ENCODE measurements at regions not wholly inside any gene's neighbourhood (a gene's known extent, or its start where the extent isn't known, plus 50 kb on each side); places are given as distances from the start of the nearest gene placed in this dataset.

DNA sequence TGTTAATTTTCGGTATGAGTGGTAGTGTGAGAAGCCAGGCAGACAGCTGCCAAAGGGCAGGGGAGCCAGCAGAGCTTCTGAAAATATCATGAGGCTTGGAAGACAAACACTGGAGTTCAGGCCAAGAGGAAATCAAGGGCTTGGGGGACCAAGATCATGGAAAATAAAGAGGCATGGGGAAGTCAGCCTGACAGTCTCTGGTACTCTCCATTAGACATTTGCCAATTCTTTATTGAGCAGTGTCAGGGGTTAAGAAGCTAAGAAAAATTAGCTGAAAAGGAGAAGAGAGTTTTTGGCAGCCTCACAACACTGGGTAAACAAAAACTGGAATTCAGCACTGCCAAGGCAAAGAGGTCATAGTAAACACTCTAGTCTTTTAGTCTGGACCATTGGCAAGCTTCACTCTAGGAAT lies 612.7 kb downstream of the EPHA4 start:
- Histone ChIP-seq H3K27ac (ENCODE audit: low read depth, low read length) (no peak overlapping the region), H4K20me1 (ENCODE audit: insufficient read depth, low read length) (no peaks in the 10 kb centered on the region), H3K27me3 (ENCODE audit: insufficient read depth, low read length) (no peaks in the 10 kb centered on the region), H2AFZ (ENCODE audit: low read length) (no peak overlapping the region), H3K36me3 (ENCODE audit: insufficient read depth, low read length) (no peaks in the 10 kb centered on the region), H3K4me1 (ENCODE audit: insufficient read depth, low read length) (no peaks in the 10 kb centered on the region), H3K79me2 (ENCODE audit: insufficient read depth, low read length) (no peaks in the 10 kb centered on the region), H3K9me3 (ENCODE audit: low read depth, low read length) (no peaks in the 10 kb centered on the region), H3K4me3 (ENCODE audit: insufficient read depth, low read length) (no peak overlapping the region), H3K4me2 (ENCODE audit: insufficient read depth, low read length) (no peak overlapping the region)
- DNase-seq (ENCODE audit: insufficient read length, low spot score, missing footprints) = no peak
- TF ChIP-seq, protein P1, sequence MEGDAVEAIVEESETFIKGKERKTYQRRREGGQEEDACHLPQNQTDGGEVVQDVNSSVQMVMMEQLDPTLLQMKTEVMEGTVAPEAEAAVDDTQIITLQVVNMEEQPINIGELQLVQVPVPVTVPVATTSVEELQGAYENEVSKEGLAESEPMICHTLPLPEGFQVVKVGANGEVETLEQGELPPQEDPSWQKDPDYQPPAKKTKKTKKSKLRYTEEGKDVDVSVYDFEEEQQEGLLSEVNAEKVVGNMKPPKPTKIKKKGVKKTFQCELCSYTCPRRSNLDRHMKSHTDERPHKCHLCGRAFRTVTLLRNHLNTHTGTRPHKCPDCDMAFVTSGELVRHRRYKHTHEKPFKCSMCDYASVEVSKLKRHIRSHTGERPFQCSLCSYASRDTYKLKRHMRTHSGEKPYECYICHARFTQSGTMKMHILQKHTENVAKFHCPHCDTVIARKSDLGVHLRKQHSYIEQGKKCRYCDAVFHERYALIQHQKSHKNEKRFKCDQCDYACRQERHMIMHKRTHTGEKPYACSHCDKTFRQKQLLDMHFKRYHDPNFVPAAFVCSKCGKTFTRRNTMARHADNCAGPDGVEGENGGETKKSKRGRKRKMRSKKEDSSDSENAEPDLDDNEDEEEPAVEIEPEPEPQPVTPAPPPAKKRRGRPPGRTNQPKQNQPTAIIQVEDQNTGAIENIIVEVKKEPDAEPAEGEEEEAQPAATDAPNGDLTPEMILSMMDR (IDR thresholded peaks at IDR 0.05; ENCODE audit: extremely low read depth, low read depth, low read length) = no peak

DNA sequence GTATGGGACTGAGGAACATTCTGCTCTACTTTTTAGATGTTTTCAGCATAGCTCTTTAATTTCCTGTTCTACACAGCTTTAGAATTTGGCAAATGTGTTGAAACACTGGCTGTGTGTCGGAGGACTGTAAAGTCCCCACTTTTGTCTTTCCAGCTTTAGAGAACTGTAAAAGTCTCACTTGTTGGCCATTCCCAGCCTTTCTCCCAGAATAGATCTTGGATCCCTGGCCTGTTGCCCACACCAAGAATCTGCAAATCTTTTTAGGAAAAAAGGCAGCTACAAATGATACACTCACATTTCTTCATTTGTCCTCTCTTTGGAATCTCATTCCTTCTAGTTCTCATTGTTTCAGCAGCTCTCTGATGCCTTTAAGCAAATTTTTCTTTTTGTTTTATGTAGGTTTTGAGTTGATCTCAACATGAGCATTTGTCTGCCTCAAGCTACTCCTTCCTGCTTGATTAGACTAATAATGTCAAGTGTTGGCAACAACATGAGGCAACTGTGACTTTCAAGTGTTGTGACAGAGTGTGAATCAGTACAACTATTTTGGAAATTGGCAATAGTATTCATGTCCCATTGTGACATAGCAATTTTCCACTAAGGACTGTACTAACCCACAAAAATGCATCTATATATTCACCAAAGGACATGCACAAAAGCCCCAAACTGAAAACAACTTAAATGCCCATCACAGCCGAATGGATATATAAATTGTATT lies 610.8 kb downstream of the EPHA4 start:
- DNase-seq (ENCODE audit: insufficient read length, low spot score, missing footprints) = no peak
- H3K9me3 ChIP-seq (ENCODE audit: low read depth, low read length) = no peaks in the 10 kb centered on the region
- H3K4me1 ChIP-seq (ENCODE audit: insufficient read depth, low read length) = no peaks in the 10 kb centered on the region
- no peaks in the 10 kb centered on the region for H4K20me1 ChIP-seq (ENCODE audit: insufficient read depth, low read length)
- TF ChIP-seq, protein P1 (IDR thresholded peaks at IDR 0.05; ENCODE audit: extremely low read depth, low read depth, low read length) = no peak
- H2AFZ ChIP-seq (ENCODE audit: low read length) = no peak overlapping the region
- H3K4me2 ChIP-seq (ENCODE audit: insufficient read depth, low read length) = no peak overlapping the region
- no peak overlapping the region for H3K27ac ChIP-seq (ENCODE audit: low read depth, low read length)
- no peaks in the 10 kb centered on the region for H3K79me2 ChIP-seq (ENCODE audit: insufficient read depth, low read length)
- no peaks in the 10 kb centered on the region for H3K27me3 ChIP-seq (ENCODE audit: insufficient read depth, low read length)
- H3K4me3 ChIP-seq (ENCODE audit: insufficient read depth, low read length) = no peak overlapping the region
- H3K36me3 ChIP-seq (ENCODE audit: insufficient read depth, low read length) = no peaks in the 10 kb centered on the region

DNA sequence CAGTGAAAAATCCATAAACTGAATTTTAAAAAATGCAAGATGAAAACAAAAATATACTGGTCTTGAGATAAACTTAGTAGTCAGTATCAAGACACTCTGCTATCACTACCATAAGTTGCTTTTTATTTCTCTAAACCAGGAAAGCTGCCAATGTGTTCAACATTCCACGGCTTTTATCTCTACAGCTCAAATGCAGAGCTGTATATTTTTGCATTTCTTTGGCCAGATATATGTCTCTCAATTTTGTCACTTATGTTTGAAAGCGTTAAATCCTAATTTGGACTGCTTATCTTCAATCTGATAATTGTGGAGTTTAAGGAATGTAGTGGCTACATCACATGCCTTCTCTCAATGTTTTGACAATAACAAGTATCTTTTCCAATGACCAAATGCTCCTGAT lies 609.5 kb downstream of the EPHA4 start:
- no peak for DNase-seq (ENCODE audit: insufficient read length, low spot score, missing footprints)
- no peak overlapping the region for H3K4me2 ChIP-seq (ENCODE audit: insufficient read depth, low read length)
- TF ChIP-seq, protein P1 (IDR thresholded peaks at IDR 0.05; ENCODE audit: extremely low read depth, low read depth, low read length) = no peak

DNA sequence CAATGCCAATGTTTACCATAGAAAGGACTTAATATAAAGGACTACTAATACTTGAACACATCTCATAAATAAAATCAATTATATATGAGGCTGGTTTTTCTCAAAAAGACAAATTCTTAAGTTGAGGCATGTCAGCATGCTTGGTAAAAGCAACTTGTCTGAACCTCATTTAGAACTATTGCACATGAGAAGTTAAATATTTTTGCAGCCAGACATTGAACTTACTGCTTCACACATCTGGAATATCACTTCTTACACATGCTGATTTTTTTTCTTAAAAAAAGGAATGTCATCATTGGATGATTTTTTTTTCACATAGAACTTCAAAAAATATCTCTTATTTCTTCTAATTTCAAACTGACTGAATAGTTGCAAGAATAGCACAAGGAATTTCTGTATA lies 609.0 kb downstream of the EPHA4 start:
- Histone ChIP-seq H3K27ac (ENCODE audit: low read depth, low read length) (no peak overlapping the region), H3K27me3 (ENCODE audit: insufficient read depth, low read length) (no peaks in the 10 kb centered on the region), H4K20me1 (ENCODE audit: insufficient read depth, low read length) (no peaks in the 10 kb centered on the region), H3K36me3 (ENCODE audit: insufficient read depth, low read length) (no peaks in the 10 kb centered on the region), H3K4me2 (ENCODE audit: insufficient read depth, low read length) (no peak overlapping the region), H3K9me3 (ENCODE audit: low read depth, low read length) (no peaks in the 10 kb centered on the region), H3K79me2 (ENCODE audit: insufficient read depth, low read length) (no peaks in the 10 kb centered on the region), H3K4me1 (ENCODE audit: insufficient read depth, low read length) (no peaks in the 10 kb centered on the region), H3K4me3 (ENCODE audit: insufficient read depth, low read length) (no peak overlapping the region), H2AFZ (ENCODE audit: low read length) (no peak overlapping the region)
- TF ChIP-seq, protein P1 (IDR thresholded peaks at IDR 0.05; ENCODE audit: extremely low read depth, low read depth, low read length) = no peak
- no peak for DNase-seq (ENCODE audit: insufficient read length, low spot score, missing footprints)

More for the DNA sequence above, 609.5 kb downstream of the EPHA4 start:
- no peaks in the 10 kb centered on the region for H3K4me1 ChIP-seq (ENCODE audit: insufficient read depth, low read length)
- H3K79me2 ChIP-seq (ENCODE audit: insufficient read depth, low read length) = no peaks in the 10 kb centered on the region
- no peak overlapping the region for H3K4me3 ChIP-seq (ENCODE audit: insufficient read depth, low read length)
- no peaks in the 10 kb centered on the region for H4K20me1 ChIP-seq (ENCODE audit: insufficient read depth, low read length)
- H3K36me3 ChIP-seq (ENCODE audit: insufficient read depth, low read length) = no peaks in the 10 kb centered on the region
- no peak overlapping the region for H2AFZ ChIP-seq (ENCODE audit: low read length)
- H3K27ac ChIP-seq (ENCODE audit: low read depth, low read length) = no peak overlapping the region
- H3K27me3 ChIP-seq (ENCODE audit: insufficient read depth, low read length) = no peaks in the 10 kb centered on the region
- no peaks in the 10 kb centered on the region for H3K9me3 ChIP-seq (ENCODE audit: low read depth, low read length)
